ENCODE measurements at regions not wholly inside any gene's neighbourhood (a gene's known extent, or its start where the extent isn't known, plus 50 kb on each side); places are given as distances from the start of the nearest gene placed in this dataset.

GRCh38 chr2:118705032-118705431 lies 142.4 kb downstream of the EN1 start:
- no peak overlapping the region for H3K27ac ChIP-seq
- TF ChIP-seq ZFX (IDR thresholded peaks at IDR 0.05) = no peak

DNA sequence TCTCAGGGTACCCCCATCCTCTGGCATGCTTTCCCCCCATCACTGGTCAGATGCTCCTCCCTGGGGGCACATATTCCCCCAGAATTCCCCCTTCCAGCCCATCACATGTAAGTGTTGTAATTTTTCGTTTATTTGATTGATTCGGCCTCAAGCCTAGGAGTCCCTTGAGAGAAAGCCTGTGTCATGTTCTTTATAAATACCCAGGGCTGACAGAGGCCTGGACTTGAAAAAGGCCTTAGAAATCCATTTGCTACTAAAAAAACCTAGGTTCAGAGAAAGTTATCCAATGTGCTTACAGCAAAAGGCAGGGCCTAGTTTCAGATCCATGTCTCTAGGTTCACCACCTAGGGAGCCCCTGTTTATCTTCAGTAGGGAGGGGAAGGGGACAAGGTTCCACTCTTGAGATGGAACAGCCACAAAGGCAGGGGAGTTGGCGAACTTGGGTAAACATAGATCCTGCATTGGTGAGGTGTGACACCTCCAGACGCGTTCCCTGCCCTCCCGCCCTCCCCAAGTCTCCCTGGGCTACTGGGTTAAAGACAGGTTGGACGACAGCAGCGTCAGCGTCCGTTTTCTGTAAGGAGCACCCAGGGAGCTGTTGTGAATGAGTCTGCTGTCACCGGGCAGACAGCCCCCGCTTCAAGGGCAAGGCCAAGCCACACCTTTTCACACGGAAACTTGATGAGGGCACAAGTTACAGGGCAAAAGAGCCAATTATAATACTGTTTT lies 147.8 kb downstream of the EN1 start:
- TF ChIP-seq CTCF (conservative IDR thresholded peaks at IDR 0.05) = no peak
- no peak for TF ChIP-seq ZFX (IDR thresholded peaks at IDR 0.05)
- H3K27ac ChIP-seq = no peak overlapping the region

DNA sequence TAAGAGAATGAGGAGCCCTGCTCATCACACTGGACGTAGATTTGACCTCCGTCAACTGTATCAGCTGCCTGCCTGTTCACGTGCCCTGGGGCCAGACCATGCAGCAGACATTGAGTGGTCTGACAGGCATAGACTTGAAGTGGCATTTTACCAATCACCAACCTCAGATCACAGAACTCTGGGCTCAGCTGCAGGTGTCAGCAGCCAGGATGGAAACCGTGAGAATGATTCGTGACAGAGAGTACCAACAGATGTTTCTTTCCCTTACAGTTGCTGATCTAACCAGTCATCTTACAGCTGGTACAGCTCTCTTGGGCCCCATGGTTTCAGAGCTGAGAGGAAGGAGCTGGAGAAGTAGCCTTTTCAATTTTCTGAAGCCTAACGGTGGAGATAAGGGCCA lies 148.9 kb downstream of the EN1 start:
- TF ChIP-seq CTCF (conservative IDR thresholded peaks at IDR 0.05) (no peak), ZFX (IDR thresholded peaks at IDR 0.05) (no peak)
- H3K27ac ChIP-seq = no peak overlapping the region

- TF ChIP-seq ZFX (IDR thresholded peaks at IDR 0.05) (no peak), CTCF (conservative IDR thresholded peaks at IDR 0.05) (no peak)
- no peak overlapping the region for H3K27ac ChIP-seq
Measured at GRCh38 chr2:118697781-118698180, 149.7 kb downstream of the EN1 start.

DNA sequence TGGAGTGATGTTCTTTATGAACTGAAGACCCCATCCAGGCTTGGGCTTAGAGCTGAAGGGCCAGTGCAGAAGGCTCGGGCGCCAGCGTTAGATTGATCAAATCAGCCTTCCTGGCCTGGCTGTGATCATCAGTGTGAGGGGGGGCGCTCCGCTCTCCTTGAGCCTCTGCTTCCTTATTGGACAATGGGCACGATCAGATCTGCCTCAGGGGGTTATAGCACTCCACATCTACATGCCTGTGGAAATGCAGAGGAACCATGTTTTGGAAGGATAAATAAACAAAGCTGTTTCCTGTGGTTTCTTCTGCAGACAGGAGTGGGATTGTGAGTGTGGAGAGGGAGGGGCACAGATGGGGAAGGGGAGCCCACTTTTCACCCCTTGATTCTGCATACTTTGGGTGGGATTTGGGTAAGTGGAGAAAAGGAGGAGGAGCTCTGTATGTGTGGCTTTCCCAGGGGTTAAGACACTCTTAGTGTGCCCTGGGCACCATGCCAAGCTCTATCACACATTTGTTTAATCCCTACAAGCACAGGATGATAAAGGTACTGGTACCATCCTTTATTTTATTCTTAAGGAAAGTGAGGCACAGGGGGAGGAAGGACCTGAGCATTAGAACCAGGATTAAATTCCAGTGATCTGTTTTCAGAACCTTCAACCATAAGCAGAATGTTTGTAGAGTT lies 150.5 kb downstream of the EN1 start:
- TF ChIP-seq CTCF (conservative IDR thresholded peaks at IDR 0.05) = no peak
- TF ChIP-seq ZFX (IDR thresholded peaks at IDR 0.05) = no peak
- H3K27ac ChIP-seq = no peak overlapping the region

DNA sequence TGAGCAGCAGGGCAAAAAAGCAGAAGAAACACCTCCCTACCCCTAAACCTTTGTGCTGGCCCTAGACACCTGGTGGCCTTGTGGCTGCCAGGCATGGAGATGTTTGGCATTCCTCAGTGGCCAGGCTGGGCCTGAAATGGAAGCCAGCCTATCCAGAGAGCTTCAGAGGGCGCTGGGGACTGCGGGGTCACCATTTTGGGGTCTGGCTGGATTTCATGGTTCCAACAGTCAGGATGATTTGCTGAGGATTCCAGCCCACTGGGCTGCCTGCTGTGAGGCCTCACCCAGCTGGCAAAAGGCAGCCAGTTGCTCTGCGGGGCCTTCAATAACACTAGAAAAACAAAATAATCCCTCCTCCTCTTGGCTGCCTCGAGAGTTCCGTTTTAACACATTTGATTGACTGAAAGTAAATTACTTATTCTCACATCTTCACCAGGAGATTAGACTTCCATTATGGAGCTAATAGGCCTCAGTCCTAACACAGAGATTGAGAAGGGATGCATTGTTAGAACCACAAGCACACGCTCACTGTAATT lies 154.1 kb downstream of the EN1 start:
- H3K27ac ChIP-seq = no peak overlapping the region
- no peak for TF ChIP-seq ZFX (IDR thresholded peaks at IDR 0.05)
- no peak for TF ChIP-seq CTCF (conservative IDR thresholded peaks at IDR 0.05)

DNA sequence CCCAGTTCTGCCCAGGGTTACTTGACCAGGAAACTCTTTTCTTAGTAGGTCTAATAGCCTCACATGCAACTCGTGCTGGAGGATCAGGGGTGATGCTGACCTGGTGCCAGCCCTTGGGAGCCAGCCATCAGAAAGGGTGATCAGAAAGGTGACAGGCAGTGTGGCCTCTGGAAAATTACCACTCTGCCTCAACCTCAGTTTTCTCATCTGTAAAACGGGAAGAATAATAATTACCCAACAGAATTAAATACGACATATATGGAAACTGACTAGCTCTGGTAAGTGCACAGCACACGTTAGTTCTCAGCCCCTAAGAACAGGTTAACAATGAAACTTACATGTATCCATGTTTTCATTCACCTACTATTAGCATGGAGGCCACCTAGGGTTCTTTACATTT lies 157.6 kb downstream of the EN1 start:
- no peak overlapping the region for H3K27ac ChIP-seq
- TF ChIP-seq ZFX (IDR thresholded peaks at IDR 0.05) (no peak), CTCF (conservative IDR thresholded peaks at IDR 0.05) (no peak)
